GM21723 (cell line): ENCODE measurements at regions not wholly inside any gene's neighbourhood (a gene's known extent, or its start where the extent isn't known, plus 50 kb on each side); places are given as distances from the start of the nearest gene placed in this dataset.

Experiments used
- ATAC-seq: cut with Tn5 transposase; IDR thresholded peaks from one replicate; pipeline ENCODE4 v1.9.1; 2021; ENCODE audit warnings: mild to moderate bottlenecking, moderate library complexity; ENCODE audit not compliant: unreplicated experiment

DNA sequence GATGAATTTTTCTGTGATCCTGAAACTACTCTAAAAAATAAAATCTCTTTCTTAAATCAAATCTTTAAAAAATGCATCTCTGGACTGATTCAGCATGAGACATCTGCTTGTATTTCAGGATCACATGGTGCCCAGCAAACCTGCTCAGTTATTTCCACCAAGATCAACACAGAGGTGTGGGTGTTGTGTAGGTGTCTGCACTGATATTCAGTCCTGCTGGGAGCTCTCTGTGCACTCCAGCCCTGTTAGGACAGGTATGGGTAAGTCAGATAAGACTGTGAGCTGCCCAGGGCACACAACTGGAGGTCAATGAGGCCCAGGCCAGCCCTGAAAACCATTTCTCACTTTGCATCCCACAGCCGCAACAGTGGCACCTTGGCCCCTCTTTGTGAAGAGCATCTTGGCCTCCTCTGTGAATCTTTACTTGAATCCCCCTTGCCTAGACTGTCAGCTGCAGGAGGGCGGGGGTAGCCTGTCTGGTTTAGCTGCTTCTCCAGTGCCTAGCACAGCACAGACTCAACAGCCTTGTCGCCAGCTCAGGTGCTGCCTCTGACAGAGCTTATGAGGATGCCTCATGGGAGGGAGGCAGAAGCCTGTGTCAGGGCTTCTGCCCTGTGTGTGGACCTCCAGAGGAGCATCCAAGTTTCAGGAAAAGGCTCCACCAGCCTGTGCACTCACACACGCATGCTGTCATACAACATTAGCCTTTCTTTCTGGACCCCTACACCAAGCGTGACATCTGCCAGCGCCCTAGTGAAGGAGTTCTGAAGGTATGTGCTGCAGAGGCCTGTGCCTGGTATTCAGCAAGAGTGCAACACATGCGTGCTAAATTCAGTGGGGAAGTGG, 187.6 kb upstream of the CST7 start:
- no peak for ATAC-seq

- ATAC-seq: no peak
These were observed 186.7 kb upstream of the CST7 start for GRCh38 chr20:24762371-24762770.

- ATAC-seq: no peak
These were observed 186.2 kb upstream of the CST7 start for GRCh38 chr20:24762791-24763350.

GRCh38 chr20:24763386-24764026, 185.6 kb upstream of the CST7 start:
- ATAC-seq: no peak

- ATAC-seq: no peak
These were observed 184.9 kb upstream of the CST7 start for GRCh38 chr20:24764027-24764793.

- ATAC-seq: no peak
These were observed 184.3 kb upstream of the CST7 start for GRCh38 chr20:24764794-24765202.

DNA sequence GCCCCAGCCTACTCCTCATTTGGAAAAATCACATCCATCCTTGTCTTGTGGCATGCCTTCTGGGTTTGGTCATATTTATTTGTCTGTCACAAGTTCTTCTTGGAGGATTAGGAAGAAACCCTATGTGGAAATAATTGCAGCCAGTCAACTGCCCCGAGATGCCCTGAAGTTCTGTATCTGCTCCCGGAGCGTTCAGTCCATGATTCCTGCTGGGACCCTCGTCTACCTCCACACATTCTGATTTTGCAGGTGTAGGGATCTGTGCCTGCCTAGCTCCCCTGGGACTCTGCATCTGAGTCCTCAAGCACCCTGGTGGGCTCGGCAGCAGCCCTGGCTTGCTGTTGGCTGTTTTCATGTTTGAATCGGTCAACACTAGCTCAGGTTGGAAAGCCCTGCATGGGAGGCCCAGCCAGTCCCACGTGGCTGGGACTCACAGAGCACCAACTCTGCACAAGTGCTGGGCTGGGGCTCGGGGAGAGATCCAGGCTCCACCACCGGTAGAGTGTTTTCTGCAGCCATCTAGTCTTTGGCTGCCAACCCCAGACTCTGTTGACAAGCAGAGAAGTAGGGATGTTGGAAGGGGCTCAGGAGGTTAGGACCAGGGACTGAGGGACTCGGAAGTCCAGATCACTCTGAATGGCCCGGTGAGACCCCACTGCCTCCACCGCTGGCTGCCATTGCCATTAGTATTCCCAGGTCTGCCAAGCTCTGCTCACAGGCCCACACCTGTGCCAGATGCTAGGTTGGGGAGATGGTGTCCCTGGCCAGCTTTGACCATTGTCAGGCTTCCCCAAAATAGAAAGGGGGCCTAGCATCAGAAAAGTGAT, 183.5 kb upstream of the CST7 start:
- no peak for ATAC-seq

GRCh38 chr20:24766143-24766527, 182.9 kb upstream of the CST7 start:
- ATAC-seq: no peak

DNA sequence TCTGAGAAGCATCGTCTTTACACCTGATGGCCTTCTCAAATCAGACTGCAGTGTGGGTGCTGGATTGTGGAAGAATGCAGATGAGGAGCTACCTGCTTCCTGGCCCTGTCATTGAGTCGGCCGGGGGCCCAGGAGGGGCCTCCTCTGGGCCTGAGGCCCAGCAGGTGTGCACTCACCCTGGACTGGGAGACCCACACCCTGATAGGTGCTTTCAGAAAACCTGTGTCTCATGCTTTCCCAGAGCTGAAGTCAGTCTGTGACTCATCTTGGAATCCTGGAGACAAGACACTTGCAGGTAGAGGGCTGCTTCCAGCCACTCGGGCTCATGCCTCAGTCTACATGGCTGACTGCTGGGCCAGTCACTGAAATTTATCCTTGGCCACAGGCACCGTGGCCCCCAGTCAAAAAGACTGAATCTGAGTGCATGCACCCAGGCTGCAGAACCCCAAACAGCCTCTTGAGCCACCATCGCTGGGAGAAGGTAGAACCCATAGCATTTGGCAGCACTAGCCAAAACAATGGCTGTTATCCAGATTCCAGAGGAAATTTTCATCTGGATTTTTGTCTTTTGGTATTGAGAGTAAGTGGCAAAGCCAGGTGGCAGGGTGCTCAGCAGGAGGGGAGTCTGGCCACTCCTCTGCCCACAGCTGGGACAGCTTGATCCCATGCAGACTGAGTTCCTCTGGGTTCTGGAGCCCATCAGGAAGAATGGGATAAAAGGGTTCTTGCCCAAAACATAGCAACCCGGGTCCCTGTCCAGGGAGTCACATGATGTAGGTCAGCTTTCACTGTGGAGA, 182.0 kb upstream of the CST7 start:
- ATAC-seq: no peak

- no peak for ATAC-seq
These were observed 181.4 kb upstream of the CST7 start for GRCh38 chr20:24767623-24768100.

DNA sequence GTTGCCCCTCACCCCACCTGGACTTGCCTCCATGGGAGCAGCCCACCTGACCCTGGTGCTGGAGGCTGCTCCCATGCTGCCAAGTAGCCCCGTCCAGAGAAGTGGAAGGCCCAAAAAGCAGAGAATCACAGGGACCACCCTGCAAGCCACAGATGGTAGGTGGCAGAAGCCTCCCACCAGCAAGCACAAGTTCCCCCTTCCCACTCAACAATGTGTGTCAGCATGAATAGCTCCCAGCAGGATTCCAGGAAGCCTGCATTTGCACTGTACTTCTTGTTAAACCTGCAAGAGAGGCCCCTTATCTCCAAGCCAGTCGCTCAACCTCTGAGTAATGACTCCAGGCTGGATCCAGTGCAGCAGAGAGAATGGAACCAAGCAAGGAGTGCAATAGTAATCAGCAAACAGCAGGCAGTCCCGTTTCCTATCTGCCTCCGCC, 180.8 kb upstream of the CST7 start:
- ATAC-seq: no peak

DNA sequence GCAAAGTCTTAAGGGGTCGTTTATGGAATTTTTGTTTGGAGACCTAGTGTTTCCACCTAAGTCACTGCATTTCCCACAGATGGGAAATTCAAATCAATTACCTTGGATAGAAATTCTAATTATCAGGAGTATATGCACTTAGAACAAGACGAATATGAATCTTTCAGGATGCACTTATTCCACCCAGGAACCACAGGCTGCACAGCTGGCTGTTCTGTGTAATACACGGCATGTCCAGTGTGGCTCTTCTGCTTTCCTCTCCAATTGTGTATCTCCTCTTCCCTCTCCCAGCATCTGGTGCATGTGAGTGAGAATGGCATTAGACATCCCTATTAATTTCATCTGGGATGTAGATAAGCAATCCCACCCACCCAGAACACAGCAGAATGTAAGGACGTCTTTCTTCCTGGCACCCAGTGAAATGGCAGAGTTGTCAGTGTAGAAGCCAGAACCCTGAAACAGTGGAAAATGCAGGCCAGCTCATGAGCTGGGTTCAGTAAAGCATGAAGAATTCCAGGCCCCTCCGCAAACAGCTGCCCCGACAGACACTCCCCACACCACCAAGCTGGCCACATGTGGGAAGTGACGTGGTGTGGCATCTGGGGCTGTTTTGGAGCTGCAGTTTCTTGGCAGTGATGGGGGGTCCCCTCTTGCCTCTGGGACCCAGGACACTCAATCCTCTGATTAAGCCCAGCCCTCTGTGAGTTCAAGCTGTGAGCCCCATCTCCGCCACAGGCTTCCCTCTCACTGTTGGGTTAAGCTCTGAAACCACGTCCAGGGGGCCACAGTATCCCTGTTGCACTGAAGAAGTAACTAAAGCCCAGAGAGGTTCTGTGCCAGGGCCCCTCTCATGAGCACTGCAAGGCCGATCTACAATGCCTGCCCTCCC, 180.1 kb upstream of the CST7 start:
- ATAC-seq: no peak

GRCh38 chr20:24769878-24770627, 179.0 kb upstream of the CST7 start:
- ATAC-seq: no peak

- no peak for ATAC-seq
These were observed 178.2 kb upstream of the CST7 start for GRCh38 chr20:24770628-24771541.

- no peak for ATAC-seq
These were observed 177.5 kb upstream of the CST7 start for GRCh38 chr20:24771542-24772061.

DNA sequence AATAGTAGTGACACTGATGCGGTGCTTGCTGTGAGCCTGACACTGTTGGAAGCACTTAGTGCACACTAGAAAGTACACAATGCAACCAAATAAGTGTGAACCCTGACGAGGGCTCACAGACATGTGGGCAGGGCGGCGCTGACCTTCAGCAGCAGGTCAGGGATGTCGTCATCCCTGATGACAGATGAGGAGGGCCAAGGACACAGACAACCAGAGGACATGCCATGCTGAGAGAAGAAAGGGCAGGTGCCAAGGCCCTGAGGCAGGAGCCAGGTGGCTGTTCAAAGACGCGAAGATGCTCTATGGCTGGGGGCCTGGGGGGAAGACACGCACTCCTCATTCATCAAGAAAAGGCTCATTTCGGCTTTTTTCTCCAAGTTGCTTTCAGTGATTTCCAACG, 176.4 kb upstream of the CST7 start:
- no peak for ATAC-seq

GRCh38 chr20:24773168-24773567, 175.9 kb upstream of the CST7 start:
- ATAC-seq: no peak
